ENCODE measurements at regions not wholly inside any gene's neighbourhood (a gene's known extent, or its start where the extent isn't known, plus 50 kb on each side); places are given as distances from the start of the nearest gene placed in this dataset.
A peak's percentile ranks its signal among the peaks of the same experiment; 100 is the strongest.

DNA sequence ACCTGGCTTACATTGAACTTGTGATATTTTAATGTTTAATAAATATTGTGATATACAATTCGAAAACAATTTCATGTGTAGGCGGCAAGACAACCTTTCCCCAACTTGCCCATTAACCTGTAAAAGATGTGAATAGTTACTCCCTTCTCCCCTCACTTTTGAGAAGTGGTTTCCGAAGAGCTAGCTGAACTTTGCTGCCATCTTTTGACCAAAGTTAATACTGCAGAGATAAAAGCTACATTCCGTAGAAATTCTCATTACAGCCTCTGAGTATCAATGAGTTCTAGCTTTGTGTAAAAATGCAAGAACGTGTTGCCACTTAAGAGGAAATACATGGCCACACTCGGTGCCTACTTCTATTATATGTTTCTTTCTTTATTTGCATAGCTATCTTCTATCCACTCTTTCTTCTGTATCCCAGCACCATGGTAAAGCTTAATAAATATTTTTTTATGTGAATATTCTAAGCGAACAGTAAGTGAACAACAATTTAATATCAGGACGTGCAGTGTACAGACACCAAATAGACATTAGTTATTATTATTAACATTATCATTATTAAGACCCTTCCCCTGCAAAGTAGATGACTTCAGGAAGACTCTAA, 105.1 kb upstream of the TMEM260 start:
- TF ChIP-seq, protein P1, sequence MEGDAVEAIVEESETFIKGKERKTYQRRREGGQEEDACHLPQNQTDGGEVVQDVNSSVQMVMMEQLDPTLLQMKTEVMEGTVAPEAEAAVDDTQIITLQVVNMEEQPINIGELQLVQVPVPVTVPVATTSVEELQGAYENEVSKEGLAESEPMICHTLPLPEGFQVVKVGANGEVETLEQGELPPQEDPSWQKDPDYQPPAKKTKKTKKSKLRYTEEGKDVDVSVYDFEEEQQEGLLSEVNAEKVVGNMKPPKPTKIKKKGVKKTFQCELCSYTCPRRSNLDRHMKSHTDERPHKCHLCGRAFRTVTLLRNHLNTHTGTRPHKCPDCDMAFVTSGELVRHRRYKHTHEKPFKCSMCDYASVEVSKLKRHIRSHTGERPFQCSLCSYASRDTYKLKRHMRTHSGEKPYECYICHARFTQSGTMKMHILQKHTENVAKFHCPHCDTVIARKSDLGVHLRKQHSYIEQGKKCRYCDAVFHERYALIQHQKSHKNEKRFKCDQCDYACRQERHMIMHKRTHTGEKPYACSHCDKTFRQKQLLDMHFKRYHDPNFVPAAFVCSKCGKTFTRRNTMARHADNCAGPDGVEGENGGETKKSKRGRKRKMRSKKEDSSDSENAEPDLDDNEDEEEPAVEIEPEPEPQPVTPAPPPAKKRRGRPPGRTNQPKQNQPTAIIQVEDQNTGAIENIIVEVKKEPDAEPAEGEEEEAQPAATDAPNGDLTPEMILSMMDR (IDR thresholded peaks at IDR 0.05; ENCODE audit: control insufficient read depth, insufficient read depth, low read depth, low read length, missing control alignments): peak; percentile 85
- DNase-seq (ENCODE audit: low read depth): no peak
- H3K4me3 ChIP-seq (ENCODE audit: control insufficient read depth, low read depth, low read length): no peak overlapping the region

DNA sequence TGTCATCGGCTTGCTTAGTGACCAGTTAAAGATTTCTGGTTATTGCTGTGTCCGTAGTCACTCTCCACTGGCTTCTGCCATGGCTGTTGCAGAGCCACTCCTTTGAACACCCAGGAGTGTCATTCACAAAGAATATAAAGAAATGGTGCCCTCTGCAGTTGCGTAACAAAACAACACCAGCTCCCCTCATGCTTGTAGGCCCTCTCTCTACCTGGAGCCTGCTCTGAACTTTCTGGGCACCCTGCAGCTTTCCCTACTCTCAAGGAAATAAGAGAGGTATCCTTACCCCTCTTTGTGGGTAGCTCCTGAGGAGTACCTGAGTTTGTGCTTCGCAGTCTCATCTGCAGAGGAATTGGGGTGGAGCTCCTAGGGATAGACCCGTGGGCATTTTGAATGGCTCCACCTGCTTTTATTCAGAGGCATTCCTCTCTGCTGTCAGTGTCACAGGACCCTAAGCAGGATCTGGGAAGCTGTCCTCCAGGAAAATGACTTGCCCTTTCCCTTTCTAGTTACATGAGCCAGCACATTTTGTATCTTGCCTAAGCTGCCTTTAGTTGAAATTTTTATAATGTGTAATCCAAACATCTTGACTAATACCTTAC, 97.2 kb upstream of the TMEM260 start:
- no peak overlapping the region for H3K4me3 ChIP-seq (ENCODE audit: control insufficient read depth, low read depth, low read length)

GRCh38 chr14:56487090-56487667, 92.4 kb upstream of the TMEM260 start:
- no peak for DNase-seq (ENCODE audit: low read depth)
- TF ChIP-seq, protein P1 (IDR thresholded peaks at IDR 0.05; ENCODE audit: control insufficient read depth, insufficient read depth, low read depth, low read length, missing control alignments): peak; percentile 41
- no peak overlapping the region for H3K4me3 ChIP-seq (ENCODE audit: control insufficient read depth, low read depth, low read length)

More for the DNA sequence above, 97.2 kb upstream of the TMEM260 start:
- no peak for DNase-seq (ENCODE audit: low read depth)
- TF ChIP-seq, protein P1 (IDR thresholded peaks at IDR 0.05; ENCODE audit: control insufficient read depth, insufficient read depth, low read depth, low read length, missing control alignments): peak; percentile 27

GRCh38 chr14:56487761-56488160, 91.8 kb upstream of the TMEM260 start:
- DNase-seq (ENCODE audit: low read depth): peak; percentile 24
- TF ChIP-seq, protein P1 (IDR thresholded peaks at IDR 0.05; ENCODE audit: control insufficient read depth, insufficient read depth, low read depth, low read length, missing control alignments): no peak
- H3K4me3 ChIP-seq (ENCODE audit: control insufficient read depth, low read depth, low read length): no peak overlapping the region

DNA sequence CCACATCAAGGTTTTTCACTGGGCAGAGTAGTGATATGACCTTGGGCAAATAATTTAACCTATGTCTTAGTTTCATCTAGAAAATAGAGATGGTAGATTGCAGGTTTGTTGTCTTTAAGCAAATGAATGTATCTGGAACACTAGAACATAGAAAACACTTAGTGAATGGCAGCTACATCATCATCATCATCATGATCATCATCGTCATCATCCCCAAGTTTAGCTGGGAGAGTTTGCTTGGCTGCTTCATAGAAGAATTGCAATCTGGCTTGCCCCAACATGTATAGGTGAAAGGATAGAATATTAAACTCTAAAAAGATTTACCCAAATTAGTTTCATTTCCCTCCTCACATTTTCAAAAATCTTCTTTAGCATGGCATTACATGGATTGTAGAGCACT, 91.3 kb upstream of the TMEM260 start:
- DNase-seq (ENCODE audit: low read depth): no peak
- TF ChIP-seq, protein P1 (IDR thresholded peaks at IDR 0.05; ENCODE audit: control insufficient read depth, insufficient read depth, low read depth, low read length, missing control alignments): no peak
- no peak overlapping the region for H3K4me3 ChIP-seq (ENCODE audit: control insufficient read depth, low read depth, low read length)

GRCh38 chr14:56490379-56490778, 89.2 kb upstream of the TMEM260 start:
- no peak overlapping the region for H3K4me3 ChIP-seq (ENCODE audit: control insufficient read depth, low read depth, low read length)
- DNase-seq (ENCODE audit: low read depth): no peak
- TF ChIP-seq, protein P1 (IDR thresholded peaks at IDR 0.05; ENCODE audit: control insufficient read depth, insufficient read depth, low read depth, low read length, missing control alignments): peak; percentile 51

Measured in AG09309 (cell line).